ENCODE measurements at regions not wholly inside any gene's neighbourhood (a gene's known extent, or its start where the extent isn't known, plus 50 kb on each side); places are given as distances from the start of the nearest gene placed in this dataset.

DNA sequence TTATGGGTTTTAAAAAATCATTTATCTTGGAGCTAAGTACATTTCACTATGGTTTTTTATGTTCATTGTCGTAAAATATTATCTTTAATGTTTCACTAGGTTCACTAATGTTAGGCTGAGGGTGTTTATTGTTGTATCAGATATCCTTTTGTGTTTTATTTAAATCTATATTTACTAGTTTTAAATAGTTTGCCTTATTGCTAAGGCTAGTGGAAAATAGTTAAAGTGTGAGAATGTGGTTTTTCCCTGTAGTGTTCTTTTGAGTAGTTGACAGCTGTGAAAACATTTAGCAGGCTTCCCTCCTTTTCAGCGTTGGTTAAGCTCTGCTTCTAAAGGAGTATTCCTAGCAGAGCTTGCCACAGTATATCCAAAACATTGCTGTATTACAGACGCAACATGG lies 139.0 kb downstream of the TM9SF2 start:
- H3K4me3 ChIP-seq, result no peak overlapping the region
- no peaks in the 10 kb centered on the region for H3K4me1 ChIP-seq
- no peaks in the 10 kb centered on the region for H3K27me3 ChIP-seq
- H3K36me3 ChIP-seq, result no peaks in the 10 kb centered on the region
- no peak for TF ChIP-seq POLR2A (IDR thresholded peaks at IDR 0.05)
- TF ChIP-seq, protein P1, sequence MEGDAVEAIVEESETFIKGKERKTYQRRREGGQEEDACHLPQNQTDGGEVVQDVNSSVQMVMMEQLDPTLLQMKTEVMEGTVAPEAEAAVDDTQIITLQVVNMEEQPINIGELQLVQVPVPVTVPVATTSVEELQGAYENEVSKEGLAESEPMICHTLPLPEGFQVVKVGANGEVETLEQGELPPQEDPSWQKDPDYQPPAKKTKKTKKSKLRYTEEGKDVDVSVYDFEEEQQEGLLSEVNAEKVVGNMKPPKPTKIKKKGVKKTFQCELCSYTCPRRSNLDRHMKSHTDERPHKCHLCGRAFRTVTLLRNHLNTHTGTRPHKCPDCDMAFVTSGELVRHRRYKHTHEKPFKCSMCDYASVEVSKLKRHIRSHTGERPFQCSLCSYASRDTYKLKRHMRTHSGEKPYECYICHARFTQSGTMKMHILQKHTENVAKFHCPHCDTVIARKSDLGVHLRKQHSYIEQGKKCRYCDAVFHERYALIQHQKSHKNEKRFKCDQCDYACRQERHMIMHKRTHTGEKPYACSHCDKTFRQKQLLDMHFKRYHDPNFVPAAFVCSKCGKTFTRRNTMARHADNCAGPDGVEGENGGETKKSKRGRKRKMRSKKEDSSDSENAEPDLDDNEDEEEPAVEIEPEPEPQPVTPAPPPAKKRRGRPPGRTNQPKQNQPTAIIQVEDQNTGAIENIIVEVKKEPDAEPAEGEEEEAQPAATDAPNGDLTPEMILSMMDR (IDR thresholded peaks at IDR 0.05), result no peak
- DNase-seq, result no peak
- no peak overlapping the region for H3K27ac ChIP-seq
- H3K9me3 ChIP-seq, result no peaks in the 10 kb centered on the region

DNA sequence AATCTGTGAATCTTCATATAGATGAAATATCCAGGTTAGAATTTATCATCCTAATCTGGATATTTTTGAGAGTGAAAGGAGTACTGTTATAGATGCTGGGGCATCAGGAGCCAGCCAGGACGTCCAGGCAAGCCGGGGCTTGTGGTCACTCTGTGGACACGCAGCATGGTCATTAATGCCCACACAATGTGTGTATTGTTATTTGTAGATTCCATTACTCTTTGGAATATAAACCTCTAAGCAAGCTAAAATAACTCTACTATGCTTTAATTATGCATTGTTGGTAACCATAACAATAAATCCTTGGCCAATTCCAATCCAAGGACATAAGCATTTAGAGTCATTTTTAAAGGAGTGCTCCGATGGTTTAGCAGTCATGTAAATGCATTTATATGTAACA lies 137.9 kb downstream of the TM9SF2 start:
- Histone ChIP-seq H3K27ac (no peak overlapping the region), H3K9me3 (no peaks in the 10 kb centered on the region), H3K36me3 (no peaks in the 10 kb centered on the region), H3K27me3 (no peaks in the 10 kb centered on the region), H3K4me3 (no peak overlapping the region), H3K4me1 (no peaks in the 10 kb centered on the region)
- TF ChIP-seq, protein P1 (IDR thresholded peaks at IDR 0.05), result no peak
- no peak for TF ChIP-seq POLR2A (IDR thresholded peaks at IDR 0.05)
- no peak for DNase-seq

DNA sequence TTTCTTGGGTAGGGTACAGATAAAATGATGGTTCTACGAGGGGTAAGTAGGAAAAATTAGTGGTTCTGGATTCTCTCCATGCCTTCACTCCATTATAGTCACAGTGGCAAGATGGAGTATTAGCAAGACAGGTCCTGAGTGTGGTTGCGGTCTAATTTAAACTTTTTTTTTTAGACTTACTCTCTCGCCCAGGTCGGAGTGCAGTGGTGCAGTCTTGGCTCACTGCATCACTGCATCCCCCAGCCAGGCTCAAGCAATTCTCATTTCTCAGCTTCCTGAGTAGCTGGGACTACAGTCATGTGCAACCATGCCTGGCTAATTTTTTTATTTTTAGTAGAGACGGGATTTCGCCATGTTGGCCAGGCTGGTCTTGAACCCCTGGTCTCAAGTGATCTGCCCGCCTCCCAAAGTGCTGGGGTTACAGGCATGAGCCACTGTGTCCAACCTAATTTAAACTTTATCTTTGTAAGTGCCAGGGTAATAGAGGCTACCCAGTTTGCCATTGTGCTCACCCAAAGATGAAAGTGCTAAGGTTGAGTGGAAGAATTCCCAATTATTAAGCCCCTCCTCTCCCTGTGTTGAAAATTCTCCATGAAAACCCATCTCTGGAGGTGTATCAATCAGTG lies 135.6 kb downstream of the TM9SF2 start:
- H3K36me3 ChIP-seq, result no peaks in the 10 kb centered on the region
- no peak overlapping the region for H3K27ac ChIP-seq
- H3K4me3 ChIP-seq, result no peak overlapping the region
- H3K27me3 ChIP-seq, result no peaks in the 10 kb centered on the region
- no peaks in the 10 kb centered on the region for H3K9me3 ChIP-seq
- TF ChIP-seq, protein P1 (IDR thresholded peaks at IDR 0.05), result no peak
- TF ChIP-seq POLR2A (IDR thresholded peaks at IDR 0.05), result no peak
- no peaks in the 10 kb centered on the region for H3K4me1 ChIP-seq
- no peak for DNase-seq

DNA sequence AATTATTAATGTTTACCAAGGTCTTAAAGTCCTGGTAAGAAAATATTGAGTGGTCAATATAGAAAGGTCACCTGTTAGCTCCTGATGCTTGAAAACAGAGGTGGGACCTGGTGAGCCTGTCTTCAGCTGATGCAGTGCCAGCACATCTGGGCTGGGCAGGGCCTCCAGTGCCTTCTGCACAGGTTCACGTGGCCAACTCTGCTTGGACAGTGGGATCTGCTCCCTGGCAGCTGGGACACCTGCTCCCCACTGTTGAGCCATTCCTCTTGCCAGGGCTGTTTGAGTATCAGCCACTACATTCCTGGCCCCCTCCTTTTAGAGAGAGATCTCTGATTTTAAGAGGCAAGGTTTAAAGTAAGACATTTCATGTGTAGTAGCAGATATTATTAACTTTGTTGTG lies 135.0 kb downstream of the TM9SF2 start:
- no peak overlapping the region for H3K4me3 ChIP-seq
- no peaks in the 10 kb centered on the region for H3K9me3 ChIP-seq
- no peaks in the 10 kb centered on the region for H3K4me1 ChIP-seq
- no peak for DNase-seq
- TF ChIP-seq, protein P1 (IDR thresholded peaks at IDR 0.05), result no peak
- H3K27ac ChIP-seq, result no peak overlapping the region
- no peaks in the 10 kb centered on the region for H3K27me3 ChIP-seq
- no peaks in the 10 kb centered on the region for H3K36me3 ChIP-seq

DNA sequence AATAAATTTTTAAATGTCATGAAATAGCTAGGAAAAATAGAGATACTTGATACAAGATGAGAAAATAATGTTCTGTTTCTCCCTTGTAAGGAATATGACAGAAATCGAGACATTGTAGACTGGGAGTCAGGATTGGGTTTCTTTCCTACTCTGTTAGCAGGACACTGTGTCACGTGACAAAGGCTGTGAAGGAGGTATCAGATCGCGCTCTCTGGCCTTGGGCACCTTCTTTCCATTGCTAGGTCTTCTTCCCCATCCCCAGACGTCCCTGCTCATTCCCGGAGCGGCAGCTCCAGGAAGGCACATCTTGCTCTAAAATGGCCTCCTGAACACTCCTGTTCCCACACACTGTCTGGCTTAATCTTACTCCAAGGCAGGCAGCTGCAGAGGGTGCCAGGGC lies 133.4 kb downstream of the TM9SF2 start:
- TF ChIP-seq, protein P1 (IDR thresholded peaks at IDR 0.05), result no peak
- TF ChIP-seq POLR2A (IDR thresholded peaks at IDR 0.05), result no peak

More for the DNA sequence above, 133.4 kb downstream of the TM9SF2 start:
- no peak overlapping the region for H3K4me3 ChIP-seq
- no peak for DNase-seq
- no peaks in the 10 kb centered on the region for H3K9me3 ChIP-seq
- no peaks in the 10 kb centered on the region for H3K36me3 ChIP-seq
- H3K27ac ChIP-seq, result no peak overlapping the region
- H3K27me3 ChIP-seq, result no peaks in the 10 kb centered on the region
- no peaks in the 10 kb centered on the region for H3K4me1 ChIP-seq

Data from Peyer's patch (tissue), 4 donors.